Femur (tissue), 1 donor: ENCODE measurements at regions not wholly inside any gene's neighbourhood (a gene's known extent, or its start where the extent isn't known, plus 50 kb on each side); places are given as distances from the start of the nearest gene placed in this dataset.

Experiments used
- DNase-seq: peaks from one replicate; pipeline ENCODE4 v3.0.0-alpha.2; 2017

DNA sequence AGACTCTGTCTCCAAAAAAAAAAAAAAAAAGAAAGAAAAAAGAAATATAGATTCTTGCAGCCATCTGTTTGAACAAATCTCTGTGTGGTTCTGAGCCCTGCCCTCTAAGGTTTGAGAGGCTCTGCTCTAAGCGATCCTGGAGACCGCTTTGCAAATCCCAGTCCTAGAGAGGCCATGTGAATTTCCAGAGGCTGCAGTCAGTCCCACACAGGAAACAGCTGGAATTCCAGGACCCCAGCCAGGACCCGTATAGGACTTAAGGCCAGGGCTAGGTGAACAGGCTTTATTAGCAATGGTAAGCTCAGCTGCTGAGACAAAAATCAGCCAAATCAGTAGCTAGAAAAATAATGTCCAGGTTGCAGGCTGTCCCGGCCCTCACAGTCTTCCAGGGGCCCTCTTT lies 154.8 kb downstream of the RPS24 start:
- DNase-seq, result peak; percentile 48

DNA sequence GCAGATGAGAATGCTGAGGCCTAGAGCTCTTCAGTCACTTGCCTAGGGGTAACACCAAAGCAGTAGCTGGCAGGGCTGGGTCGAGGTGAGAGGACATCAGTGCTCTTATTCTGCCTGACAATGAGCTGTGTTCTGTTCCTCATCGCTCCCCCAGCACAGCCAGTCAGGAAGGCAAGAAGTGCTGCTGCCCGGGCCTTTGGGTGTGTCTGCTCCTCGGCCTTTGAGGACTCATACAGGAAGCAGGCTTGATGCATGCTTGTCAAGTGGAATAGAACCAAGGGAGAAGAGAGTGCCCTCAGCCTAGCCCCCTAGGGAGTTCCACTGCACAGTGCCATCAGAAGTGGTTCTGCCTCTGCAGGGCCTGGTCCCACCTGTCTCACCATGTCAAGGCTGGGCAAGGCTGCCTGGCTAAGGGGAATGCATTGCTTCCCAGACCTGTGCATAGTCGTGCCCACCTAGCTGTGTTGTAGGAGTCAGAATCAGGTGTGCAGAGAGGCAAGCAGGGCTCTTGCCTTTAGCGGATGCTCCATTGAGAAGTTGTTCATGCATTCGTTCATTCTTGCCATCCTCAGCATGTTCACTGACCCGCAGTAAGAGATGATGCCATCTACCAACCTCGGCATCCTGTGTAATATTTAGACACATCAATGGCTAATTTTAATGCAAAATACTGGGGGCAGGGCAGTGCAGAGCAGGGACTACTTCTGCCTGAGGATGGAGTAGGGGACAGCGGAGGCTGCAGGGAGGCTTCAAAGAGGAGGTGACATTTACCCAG lies 156.6 kb downstream of the RPS24 start:
- DNase-seq, result no peak

DNA sequence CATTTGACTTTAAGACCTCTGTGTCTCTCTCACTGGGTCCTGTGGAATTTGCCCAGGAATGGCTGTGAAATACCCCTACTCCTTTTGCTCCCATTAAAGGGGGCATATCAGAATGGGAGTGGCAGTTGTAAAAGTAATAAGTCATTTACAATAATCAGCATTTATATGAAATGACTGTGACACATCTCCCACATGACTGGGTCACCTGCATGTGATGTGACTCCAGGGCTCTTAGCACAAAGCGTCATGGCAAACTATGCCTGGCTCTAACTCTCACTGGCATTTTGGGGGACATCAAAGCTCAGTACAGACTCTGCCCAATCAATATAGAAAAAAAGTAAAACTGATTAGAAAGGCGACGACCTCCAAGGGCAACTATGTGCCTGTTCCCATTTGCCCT lies 157.6 kb downstream of the RPS24 start:
- no peak for DNase-seq

DNA sequence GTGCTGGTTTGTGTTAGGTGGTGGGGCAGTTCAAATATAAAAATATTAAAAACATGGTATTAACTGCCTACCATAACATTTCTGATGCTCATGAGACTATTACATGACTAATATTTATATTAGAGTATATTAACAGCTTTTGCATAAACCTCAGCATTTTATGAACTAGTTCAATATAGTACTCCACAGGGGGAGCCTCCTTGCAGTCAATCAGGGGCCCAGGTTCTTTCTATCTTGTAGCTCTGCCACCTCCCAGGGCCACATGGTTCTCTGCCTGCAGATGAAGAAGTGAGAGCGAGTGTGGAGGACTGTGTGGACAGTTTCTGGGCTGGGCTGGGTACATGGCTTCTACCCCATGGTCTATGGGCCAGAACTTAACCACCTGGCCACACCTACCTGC lies 159.5 kb downstream of the RPS24 start:
- DNase-seq, result no peak

DNA sequence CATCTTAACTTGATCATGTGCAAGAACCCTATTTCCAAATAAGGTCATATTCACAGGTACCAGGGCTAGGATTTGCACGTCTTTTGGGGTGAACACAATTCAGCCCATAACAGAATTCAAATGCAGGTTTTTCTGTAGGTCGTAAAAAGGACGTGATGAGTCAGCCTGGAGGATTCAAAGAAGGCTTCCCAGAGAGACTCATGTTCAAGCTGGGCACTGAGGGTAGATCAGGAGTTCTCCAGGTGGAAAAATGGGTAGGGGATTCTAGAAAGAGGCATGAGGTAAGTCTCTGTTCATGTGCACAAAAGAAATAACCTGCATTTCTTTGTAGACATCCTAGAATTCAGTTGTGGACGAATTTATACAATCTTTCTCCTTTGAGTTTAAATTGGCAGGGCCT lies 160.4 kb downstream of the RPS24 start:
- DNase-seq, result no peak

DNA sequence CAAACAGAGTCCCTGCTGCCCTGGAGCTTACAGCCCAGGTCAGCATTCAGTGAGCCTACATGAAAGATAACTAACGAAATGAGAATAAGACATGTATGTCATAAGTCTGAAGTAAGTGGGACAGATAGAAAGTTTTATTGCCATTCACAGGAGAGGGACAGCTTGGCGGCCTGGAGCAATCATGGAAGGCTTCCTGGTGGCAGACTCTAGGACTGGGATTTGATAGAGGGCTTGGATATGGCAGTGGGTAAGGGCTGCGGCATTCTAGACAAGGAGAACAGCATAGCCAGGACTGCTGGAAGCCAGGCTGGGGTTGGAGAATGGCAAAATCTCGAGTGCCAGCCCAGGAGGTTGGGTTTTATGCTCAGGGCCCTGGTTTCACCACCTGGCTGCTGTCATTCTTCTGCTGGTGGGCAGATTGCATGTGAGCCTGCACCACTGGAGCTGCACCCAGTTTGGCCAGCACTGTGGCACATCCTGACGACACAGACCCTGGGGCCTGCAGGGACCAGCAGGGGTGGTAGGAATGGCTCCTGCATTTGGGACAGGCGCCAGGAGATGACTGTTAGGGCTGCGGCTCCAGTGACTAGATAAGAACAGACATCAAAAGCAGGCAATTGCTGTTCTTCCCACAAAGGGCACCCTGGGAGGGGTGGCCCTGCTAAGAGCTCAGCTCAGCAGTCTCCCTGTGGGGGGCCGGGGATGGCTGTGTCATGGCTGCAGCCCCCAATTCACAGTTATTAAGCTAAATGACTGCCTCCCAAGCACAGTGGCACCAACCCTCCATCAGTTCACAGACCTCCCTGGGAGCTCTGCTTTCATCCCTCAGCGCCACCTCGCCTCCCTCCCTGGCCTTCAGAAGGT lies 161.1 kb downstream of the RPS24 start:
- DNase-seq, result no peak

DNA sequence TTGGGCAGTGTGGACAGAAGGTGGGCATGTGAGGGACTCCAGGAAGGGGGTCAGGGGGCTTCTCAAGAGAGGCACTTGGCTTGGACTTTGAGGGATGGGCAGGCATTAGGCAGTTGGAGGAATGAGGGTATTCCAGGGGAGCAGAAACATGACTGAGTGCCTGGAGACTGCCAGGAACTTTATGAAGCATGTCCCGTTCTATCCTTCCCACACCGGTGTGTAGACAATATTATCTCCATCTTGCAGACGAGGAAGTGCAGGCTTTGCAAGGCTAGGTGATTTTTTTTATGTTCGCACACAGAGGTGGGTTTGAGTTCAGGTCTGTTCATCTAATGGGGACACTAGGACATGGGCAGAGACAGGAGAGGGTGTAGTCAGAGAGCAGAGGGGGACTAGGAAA lies 162.7 kb downstream of the RPS24 start:
- no peak for DNase-seq

DNA sequence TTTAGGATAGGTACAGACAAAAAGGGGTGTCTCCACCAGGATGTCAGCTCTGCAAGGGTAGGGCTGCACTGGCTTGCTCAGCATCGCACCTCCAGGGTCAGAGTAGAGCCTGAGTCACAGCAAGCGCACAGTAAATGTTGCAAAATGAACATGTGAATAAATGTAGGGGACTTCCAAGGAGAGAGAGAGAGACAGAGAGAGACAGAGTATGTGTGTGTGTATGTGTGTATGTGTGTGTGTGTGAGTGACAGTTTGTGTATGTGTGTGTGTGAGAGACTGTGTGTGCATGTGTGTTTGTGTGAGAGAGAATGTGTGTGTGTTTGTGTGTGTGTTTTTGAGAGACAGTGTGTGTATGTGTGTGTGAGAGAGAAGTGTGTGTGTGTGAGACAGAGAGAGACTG lies 163.3 kb downstream of the RPS24 start:
- no peak for DNase-seq

DNA sequence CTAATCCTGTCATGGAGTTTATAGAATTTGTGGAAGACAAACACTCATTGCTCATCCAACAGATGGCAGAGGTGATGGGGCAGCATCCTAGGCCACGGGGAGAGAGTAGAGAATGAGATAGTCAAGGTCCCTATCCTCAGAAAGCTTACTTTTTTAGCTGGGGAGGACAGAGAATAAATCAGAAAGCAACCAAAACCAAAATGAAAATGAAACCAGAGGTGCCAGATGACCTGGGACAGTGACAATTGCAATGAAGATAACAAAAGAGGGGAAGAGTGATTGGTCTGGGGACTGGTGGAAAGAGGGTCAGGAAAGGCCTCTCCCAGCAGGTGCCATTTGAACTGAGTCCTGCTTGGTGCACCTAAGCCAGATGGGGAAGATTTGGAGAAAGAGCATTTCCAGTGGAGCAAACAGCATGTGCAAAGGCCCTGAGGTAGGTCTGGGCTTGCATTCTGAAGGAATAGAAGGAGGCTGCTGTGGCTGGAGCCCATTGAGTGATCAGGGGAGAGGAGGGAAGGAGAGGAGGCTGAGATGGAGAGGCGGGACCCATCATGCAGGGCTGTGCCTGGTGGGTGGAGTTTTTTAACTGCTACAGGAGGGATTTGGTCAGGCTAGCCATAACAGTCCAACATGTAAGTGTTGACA lies 164.1 kb downstream of the RPS24 start:
- DNase-seq, result no peak

DNA sequence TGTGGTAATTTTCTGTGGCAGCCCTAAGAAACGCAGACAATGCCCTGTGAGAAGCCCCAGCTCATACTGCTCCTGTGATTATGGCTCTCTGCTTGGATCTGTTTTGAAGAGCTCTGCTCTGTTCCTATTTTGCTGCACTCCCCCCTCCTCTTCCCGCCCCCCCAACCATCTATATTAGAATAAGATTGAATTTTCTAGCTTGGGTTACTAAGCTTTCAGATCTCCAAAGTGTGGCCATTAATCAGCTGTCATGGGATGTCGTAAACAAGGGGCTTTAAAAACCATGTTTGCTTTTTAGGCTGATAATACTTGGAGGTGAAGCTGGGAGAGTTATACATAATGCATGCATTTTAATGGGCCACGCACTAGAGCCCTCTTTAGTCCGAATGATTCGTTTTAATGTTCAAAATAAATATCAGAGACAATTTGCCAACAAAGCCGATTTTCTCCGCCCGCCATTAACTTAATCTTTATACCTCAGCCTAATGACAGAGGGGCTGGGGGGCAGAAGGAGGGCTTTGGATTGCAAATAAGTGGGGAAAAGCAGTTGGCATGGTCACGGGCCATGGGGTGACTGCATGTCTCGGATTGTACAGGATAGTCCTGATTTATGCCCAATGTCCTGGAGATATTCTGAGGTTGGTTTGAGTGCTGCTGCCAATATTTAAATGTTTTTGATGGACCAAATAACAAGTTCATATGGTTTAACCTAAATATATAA lies 165.5 kb downstream of the RPS24 start:
- DNase-seq, result no peak

DNA sequence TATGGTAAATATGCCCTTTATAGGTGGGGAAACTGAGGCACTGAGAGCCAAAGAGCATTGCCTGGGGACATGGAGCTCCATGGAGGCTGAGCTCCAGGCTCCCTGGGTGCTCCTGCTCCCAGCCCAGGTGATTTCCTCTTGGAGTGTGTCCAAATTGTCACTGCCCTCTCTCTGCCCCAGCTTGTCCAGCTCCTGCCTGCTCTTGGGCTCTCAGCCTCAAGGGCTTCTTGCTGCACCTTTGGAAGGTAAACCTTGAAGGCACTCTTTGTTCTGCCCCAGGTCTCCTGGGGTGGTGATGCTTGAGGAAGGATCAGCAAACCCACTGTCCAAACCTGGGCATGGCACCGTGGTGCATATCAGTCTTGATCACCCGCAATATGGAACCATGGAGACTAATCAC lies 166.1 kb downstream of the RPS24 start:
- no peak for DNase-seq

DNA sequence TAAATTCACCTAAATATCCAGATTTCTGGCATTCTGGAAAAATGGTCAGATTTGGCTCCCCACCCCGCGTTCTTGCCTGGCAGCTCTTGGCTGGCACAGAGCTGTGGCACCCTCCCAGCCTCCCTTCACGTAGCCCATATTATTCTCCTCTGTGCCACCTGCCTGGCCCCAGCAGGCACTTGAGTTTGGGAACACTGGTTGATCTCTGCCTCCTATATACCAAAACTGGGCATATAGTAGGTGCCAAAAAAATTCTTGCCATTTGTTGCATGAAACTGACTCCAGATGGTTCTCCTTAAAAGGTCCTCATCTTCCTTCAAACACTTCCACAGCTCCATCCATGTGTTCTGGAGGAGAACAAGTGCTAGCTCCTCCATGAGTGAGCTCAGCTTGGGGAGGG lies 167.0 kb downstream of the RPS24 start:
- DNase-seq, result no peak

DNA sequence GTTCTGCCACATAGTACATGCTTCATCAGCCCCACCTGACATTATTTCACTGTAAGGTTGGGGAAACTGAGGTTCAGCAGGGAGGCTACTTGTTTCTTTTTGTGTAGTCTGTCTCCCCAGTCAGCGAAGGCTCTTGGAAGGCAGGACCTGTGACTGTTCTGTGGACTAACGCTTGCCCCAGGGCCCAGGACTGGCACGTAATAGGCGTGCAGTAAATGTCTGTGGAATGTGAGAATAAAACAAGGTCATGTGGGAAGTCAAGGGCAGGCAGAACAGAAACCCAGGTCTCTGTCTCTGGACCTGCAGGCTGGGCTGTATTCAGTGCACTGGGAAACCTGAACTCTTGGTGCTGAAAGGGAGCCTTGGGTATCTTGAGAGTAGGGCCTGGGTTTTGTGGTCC lies 168.7 kb downstream of the RPS24 start:
- DNase-seq, result no peak

DNA sequence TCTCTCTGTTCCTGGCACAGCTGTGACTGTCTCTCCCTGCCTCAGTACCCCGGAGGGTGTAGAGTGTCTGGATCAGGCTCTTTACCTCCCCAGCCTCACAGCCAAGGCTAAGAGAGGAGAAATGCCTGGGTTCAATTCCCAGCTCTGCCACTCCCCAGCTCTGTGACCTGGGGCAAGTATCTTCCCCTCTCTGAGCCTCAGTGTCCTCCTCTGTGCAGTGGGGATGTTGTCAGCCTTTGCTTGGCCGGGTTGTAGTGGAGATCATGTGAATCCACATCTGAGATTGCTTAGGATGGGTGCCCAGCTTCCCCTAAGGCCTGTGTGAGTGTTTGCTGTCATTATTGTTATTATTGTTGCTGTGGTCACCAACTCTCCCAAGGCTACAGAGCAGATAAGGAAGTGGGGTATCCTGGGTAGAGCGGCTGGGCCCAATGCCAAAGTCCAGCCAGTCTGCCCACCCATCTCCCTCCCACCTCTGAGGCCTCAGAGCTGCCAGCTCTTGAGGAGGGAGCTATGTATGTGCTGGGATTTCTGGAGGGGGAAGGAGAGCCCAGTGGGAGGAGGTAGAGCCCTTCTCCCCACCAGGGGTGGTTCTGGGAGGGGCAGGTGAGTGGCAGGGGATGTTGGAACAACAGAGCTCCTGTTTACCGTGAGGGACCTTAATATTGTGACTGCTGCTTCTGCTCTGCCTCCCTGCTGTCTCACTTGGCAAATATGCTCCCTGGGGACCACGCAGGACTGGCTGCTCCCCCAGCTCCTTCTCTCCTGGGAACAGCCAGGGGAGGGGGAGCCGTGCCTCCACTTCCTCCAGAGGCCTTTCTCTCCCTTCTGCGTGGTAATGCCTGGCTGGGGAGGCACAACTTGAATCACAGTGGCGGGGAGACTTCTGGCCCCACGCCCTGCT lies 170.5 kb downstream of the RPS24 start:
- DNase-seq, result peak; percentile 28

DNA sequence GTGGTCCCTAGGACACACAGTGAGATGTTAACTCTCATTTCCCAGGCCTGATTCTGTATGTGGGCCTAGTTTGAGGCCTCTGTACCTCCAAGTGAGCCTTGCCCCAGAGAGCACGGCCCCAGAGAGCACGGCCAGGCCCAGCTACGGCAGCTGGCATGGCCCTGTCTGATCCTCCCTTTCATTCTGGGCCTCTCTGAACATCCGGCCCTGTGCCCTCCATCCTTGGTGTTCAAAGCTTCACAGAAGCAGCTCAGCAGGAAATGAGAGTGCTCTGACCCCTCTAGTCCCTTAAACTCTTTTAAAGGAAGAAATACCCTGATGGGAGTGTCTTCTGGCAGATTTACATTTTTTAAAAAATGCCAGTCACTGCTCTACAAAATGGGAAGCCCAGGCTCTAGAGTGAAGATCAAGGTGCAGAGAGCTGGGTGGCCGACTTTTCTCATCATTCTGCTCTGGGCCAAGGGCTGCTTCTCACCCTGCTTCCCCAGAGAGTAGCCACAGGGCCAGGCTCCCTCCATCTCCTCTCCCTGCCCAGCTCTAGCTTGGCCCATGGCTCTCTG lies 171.9 kb downstream of the RPS24 start:
- DNase-seq, result no peak

DNA sequence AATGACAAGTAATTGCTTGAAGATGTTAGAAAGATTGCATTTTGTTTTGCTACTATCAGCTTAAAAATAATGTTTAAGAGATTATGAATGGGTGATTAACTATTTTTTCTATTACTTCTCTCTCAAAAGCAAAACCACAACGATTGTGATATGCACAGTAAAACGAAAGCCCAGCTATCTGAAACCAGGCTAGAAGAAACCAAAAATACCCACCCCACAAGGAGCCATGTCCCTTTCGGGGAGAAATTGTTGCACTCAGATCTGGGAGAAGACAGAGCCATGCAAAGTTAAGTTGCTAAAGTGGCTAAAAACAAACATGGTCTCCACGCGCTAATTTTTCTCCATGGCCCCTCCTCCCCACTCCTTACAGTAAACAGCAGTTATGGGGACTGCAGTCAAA lies 173.6 kb downstream of the RPS24 start:
- no peak for DNase-seq

DNA sequence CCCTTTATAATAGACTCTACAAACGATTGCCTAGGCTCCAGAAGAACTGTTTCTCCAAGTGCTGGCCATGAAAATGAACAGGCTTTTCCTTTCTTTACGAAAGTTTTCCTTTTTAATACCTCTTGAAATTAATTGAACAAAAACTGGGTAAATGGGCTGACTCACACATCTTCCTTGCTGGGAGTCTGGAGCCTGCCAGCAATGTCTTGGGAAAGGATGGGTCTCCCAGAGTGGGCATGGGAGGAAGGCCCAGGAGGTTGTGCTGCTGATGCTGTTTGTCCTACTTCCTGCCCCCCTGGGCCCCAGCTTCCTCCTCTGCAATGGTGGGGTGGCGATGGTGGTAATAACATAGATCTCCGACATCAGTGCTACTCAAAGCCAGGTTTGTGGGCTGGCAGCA lies 174.1 kb downstream of the RPS24 start:
- DNase-seq, result no peak

DNA sequence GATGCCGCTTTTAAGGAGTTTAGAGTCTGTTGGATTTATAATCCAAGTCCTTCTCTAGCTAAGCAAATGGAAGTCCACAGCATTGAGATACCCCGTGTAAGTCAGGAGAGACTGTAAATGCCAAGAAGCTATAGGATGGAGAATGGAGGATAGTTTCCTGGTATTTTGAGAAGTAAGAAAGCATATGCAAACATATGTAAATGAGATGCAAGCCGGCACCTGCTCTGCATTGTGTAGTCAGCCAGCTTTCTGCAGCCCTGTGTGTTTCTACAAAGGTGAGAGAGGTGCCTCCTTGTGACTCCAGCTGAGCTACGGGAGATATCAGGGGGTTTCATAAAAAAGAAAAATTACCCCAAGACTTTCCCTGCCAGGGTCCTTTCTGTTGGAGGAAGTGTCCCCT lies 176.3 kb downstream of the RPS24 start:
- DNase-seq, result no peak

DNA sequence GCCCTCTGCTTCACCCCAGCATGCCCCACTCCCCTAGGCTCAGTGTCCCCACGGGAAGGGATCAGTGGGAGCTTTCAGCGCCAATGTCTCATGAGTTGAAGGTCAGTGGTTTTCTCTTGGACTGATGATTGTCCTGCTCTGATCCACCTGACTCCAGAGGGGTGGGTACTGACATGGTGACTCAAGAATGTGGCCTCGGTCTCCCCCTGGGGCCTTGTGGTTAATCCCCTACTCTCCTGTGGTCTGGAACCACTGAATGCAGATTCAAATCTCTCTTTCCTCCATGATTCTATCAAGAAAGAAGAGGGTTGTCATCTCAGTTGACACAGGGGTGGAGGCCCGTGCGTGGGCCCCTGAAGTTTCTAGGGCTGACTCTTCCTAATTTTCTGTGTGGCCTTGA lies 176.9 kb downstream of the RPS24 start:
- no peak for DNase-seq

DNA sequence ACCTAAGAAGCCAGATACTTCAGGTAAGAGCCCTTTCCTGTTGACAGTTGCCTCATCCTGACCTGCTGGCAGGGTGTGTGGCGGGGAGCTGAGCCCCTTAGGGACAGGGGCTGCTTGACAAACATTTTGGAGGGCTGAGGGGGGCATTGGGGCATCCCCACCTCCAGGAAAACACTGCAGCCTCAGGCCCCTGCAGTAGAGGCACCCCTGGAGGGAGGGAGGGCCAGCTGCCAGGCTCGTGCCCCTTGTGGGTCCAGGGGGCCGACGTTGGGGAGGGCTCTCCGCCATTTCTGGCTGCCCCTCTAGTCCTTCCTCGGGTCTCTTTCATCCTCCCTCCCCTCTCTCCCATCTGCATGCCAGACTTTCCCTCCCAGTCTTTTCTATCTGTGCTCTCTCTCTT lies 177.3 kb downstream of the RPS24 start:
- no peak for DNase-seq

DNA sequence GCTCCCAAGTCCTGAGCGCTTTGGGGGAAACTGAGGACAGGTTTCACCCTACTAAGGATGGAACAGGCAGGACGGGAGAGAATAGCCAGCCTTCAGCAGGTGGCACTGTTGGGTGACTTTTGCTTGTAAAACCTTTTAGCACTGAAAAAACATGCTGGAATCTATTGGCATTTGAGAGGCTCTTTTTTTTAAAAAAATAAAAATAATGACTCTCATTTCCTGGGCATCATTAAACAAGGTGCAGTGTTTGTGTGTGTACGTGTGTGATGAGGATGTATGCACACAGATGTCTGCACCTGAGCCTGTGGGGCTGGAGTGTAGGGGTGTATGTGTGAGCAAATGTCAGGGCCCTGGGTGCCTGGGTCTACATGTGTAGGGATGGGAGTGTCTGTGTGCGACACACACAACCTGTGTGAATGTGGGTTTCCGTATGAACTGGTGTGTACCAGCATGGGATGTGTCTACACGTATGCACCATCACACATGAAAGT lies 177.9 kb downstream of the RPS24 start:
- DNase-seq, result peak; percentile 67
